ENCODE measurements at regions not wholly inside any gene's neighbourhood (a gene's known extent, or its start where the extent isn't known, plus 50 kb on each side); places are given as distances from the start of the nearest gene placed in this dataset.
A peak's percentile ranks its signal among the peaks of the same experiment; 100 is the strongest.
"Not testable (repeated sequence)": the region's sequence is repeated elsewhere in the genome, so short reads cannot be mapped to it uniquely, and the experiment has no call there.

GRCh38 chr21:15932726-15933125 lies 202.9 kb downstream of the USP25 start:
- peak in 1 of 4 donors; percentile 24 for DNase-seq (ENCODE audit: low read depth in 4 of 4, low spot score in 3 of 4)

- no peak for DNase-seq (ENCODE audit: low read depth in 4 of 4, low spot score in 3 of 4)
Observed at GRCh38 chr21:15935530-15935929, 205.7 kb downstream of the USP25 start.

DNA sequence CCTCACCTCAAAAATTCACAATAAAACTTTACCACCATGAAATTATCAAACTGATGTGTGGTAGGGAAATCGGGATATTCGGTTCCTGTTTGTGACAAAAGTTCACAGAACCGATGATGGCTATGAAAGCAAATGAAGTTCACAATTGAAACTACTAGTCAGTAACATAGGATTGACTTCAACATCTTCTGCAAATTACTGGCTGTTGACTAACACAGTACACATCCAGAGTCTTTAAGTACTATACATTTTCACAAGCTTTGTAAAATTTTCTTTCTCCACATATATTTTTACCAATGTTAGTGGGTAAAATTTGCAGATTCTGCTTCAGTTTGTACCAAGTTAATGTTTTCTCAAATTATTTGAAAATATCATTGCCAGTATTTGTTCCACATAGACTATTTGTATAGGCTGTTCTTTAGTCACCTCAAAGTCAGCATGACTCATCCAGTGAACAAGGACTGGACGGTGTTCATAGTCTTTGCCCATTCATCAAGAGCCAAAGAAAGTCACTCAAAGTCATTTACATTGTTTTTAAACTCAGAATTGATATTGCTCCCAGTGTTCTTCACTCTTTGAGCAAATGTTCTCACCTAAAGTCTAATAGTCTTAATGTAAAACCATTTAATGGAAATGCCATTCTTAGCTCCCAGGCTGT lies 213.4 kb downstream of the USP25 start:
- DNase-seq (ENCODE audit: low read depth in 4 of 4, low spot score in 3 of 4), result no peak

- DNase-seq (ENCODE audit: low read depth in 4 of 4, low spot score in 3 of 4), result no peak
Observed at GRCh38 chr21:15947677-15948076, 217.9 kb downstream of the USP25 start.

GRCh38 chr21:15953551-15954116 lies 223.9 kb downstream of the USP25 start:
- DNase-seq (ENCODE audit: low read depth in 4 of 4, low spot score in 3 of 4), result no peak

GRCh38 chr21:15964236-15964855 lies 234.6 kb downstream of the USP25 start:
- DNase-seq (ENCODE audit: low read depth in 4 of 4, low spot score in 3 of 4), result no peak

DNA sequence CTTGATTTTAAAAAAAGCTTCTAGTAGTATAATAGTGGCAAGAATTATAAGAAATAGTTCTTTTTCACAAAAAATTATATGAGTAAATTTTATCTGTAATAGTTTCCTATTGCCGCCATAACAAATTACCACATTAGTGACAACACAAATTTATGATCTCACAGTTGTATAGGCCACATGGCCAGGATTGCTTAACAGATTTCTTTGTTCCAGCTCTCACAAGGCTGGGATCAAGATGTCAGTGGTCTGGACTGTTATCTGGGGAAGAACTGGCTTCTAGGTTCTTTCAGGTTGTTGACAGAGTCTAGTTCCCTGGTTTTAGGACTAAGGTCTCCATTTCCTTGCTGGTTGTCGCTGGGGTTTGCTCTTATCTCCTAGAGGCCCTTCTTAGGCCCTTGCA lies 236.4 kb downstream of the USP25 start:
- DNase-seq (ENCODE audit: low read depth in 4 of 4, low spot score in 3 of 4), result no peak

DNA sequence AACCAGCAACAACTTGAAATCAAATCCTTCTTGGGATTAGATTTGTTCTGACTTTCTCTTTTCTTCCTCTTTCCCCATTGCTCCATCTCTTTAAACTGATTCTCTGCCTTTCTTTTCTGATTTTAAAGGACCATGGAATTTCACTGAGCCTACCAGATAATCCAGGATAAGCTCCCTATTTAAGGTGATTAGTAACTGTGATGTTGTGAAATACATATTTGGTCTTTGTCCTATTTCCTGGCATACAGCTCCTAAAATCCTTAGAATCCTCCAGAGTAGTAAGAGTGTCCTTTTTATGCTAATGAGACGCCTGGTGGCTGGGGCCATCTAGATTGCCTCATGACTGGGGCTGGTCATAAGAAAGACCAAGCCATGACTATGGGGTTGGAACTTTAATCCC lies 236.9 kb downstream of the USP25 start:
- DNase-seq (ENCODE audit: low read depth in 4 of 4, low spot score in 3 of 4), result no peak

DNA sequence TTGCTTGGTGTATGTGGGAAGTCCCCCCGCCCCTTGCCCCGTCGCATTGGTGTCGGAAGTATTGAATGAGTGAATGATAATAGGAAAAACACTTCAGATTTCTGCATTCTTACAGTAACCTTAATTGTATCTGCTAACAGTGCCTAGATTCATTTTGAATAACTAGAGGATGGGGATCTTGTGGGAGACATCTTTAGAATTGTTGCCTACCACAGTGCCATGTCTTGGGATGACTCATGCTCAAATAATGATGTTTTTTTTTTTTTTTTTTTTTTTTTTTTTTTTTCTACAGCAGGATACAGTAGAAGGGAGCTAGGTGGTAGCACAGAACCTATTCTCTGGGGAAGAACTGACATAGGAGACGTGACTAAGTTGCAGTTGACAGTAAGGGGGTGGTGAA lies 237.9 kb downstream of the USP25 start:
- DNase-seq (ENCODE audit: low read depth in 4 of 4, low spot score in 3 of 4), result no peak

DNA sequence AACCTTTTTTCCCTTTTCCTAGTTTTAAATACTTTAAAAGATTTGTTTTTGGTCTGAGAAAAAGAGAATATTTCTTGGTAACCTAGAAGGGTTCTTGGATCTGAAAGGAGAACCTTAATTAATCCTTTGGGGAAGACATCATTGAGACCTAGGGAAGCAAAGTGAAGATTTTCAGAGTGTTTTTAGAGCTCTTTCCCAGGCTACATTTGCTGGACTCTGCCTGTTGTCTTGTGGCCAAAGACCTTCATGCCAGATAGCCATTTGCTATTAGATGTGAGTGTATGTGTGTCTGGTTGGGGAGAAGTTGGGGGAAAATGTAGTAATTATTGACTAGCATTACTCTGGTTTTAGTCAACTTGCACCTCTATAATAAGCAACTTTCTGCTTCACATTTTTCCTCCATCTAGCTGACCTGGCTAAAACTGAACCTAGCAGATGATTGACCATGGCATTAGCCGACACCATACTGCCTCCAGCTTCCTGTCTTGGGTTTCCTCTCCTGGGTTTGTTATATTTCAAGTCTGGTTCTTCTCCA lies 239.1 kb downstream of the USP25 start:
- DNase-seq (ENCODE audit: low read depth in 4 of 4, low spot score in 3 of 4), result no peak

- DNase-seq (ENCODE audit: low read depth in 4 of 4, low spot score in 3 of 4), result no peak
Observed at GRCh38 chr21:15976807-15977206, 247.0 kb downstream of the USP25 start.

DNA sequence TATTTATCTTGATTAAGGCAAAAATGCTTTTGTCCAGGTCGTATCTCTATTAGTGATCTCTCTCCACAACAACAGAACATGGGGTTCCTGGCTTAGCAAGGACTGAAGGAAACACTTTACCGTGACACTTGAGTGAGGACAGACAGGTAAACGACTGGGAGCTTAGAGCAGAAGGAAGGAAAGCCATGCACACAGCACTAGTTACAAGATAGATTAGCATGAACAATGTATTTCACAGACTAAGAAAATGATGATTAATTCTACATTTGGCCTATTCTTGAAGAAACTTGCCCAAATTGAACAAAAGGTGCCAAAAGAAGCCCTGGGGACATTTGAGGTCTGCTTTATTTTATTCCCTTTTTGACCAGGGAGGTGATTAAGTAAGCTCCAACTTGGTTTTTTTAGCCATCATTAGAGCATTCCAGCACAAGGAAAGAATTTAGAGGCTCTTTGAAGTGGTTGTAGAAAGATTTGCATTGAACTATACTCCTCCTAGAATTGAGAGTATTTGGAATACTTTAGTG lies 248.5 kb downstream of the USP25 start:
- DNase-seq (ENCODE audit: low read depth in 4 of 4, low spot score in 3 of 4), result no peak

GRCh38 chr21:15979493-15979892 lies 249.7 kb downstream of the USP25 start:
- not testable (repeated sequence) for DNase-seq (ENCODE audit: low read depth in 4 of 4, low spot score in 3 of 4)

- peak in 3 of 4 donors; percentile 23 to 38 (median 33) for DNase-seq (ENCODE audit: low read depth in 4 of 4, low spot score in 3 of 4)
Observed at GRCh38 chr21:15986277-15986676, 256.5 kb downstream of the USP25 start.

DNA sequence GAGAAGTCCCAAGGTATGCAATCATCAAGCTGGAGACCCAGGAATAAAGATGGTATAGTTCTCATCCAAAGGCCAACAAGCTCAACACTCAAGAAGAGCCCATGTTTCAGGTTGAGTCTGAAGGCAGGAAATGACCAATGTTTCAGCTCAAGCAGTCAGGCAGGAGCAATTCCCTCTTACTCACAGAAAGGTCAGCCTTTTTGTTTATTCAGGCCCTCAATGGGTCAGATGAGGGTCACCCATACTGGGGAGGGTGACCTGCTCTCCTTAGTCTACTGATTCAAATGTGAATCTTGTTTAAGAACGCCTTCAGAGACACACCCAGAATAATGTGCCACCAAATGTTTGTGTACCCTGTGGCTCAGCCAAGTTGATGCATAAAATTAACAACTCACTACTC lies 262.4 kb downstream of the USP25 start:
- DNase-seq (ENCODE audit: low read depth in 4 of 4, low spot score in 3 of 4), result no peak

- no peak for DNase-seq (ENCODE audit: low read depth in 4 of 4, low spot score in 3 of 4)
Observed at GRCh38 chr21:15993951-15994350, 264.2 kb downstream of the USP25 start.

DNA sequence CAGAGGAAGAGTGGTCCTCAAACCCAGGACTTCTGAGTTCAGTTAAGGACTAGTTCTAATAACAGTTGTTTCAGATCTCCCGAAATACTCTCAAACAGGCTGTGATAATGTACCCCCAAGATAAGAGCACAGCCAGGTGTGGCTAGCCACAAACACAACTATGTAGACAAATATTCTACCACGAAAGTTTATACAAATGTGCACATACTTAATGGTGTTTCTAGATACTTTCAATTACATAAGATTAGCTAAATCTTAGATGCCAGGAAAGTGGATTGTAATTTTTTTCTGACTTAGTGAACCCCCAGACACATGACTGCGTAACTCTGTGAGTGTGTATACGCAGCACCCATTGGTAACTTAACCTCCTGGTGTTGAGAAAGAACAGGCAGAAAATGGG lies 270.0 kb downstream of the USP25 start:
- DNase-seq (ENCODE audit: low read depth in 4 of 4, low spot score in 3 of 4), result no peak

DNA sequence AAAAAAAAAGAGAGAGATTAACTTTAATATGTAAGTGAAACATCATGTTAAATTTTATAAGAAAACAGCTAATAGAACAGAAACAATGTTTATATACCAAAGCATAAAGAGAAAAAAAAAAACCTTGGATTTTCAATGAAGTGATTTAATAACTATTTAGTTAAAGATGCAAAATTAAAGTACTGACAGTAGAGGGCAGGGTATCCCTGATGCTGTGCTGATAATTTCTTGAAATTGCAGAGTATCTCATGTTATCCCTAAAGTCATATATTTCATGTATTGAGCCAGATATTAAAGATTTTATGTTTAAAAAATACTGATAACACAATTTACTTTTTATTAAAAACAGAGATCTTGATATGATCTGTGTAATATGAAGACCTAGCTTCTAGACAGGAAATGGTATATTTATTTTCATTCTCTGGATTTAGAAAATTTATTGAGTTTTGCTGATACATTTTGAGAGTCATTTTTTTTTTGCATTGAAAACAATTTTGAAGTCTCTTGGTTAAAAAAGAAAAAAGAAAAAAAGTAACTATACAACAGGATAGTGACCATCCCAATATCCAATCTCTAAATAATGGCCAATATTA lies 273.2 kb downstream of the USP25 start:
- no peak for DNase-seq (ENCODE audit: low read depth in 4 of 4, low spot score in 3 of 4)

DNA sequence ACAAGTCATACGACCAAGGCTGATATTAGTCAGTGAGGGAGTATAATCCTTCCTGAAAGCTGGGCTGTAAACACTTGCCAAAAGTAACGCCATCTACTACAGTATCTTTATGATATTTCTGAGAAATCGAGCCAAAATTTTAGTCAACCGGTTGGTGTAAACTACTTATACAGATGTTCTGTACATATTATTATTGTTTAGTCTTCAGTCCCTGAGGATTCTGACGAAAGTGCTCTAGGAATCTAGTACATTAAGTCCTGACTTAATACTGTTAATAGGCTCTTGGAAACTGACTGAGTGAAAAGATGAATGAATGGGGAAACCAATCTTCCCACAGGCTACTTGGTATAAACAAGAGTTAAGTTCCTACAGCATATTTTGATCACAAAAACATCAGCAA lies 274.3 kb downstream of the USP25 start:
- DNase-seq (ENCODE audit: low read depth in 4 of 4, low spot score in 3 of 4), result no peak

GRCh38 chr21:16004523-16004922 lies 274.7 kb downstream of the USP25 start:
- no peak for DNase-seq (ENCODE audit: low read depth in 4 of 4, low spot score in 3 of 4)

DNA sequence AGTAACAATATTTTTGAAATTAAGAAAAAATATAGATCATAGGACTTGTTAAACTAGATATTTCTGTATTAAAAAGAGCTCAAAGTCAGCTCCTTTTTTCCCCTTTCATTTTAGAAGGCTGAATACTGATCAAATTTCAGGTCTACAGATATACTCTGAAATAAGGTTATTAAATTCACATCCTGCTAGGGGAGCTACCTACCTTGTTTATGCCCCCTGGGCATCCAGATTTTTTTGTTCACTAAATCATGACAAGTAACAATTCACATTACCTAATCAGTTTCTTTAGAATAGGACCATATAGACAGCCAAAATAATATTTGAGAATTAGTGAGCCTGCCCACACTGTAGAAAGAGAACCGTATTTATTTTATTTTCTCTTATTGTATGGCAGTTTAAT lies 276.2 kb downstream of the USP25 start:
- DNase-seq (ENCODE audit: low read depth in 4 of 4, low spot score in 3 of 4), result no peak
